ENCODE measurements at regions not wholly inside any gene's neighbourhood (a gene's known extent, or its start where the extent isn't known, plus 50 kb on each side); places are given as distances from the start of the nearest gene placed in this dataset.
"Not testable (repeated sequence)": the region's sequence is repeated elsewhere in the genome, so short reads cannot be mapped to it uniquely, and the experiment has no call there.

DNA sequence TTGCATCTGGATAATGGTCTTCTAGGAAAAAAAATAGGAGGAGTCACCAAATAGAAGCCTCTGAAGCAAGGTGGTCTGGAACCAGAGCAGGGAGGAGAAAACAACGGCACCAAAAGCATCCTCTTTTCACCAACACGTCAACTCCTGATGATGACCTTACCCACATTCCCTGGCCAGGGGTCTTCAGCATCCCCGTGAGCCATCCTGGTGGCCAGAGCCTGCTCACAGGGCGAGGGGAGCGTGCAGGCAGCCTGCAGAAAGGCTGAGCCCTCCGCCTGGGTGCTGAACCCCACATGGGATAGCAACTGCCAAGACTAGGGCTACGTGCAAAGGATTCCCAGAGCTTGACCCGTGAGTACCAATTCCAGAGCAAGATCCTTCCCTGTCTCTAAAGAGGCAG lies 191.0 kb downstream of the NDUFA10 start:
- DNase-seq (ENCODE audit: low read depth in 2 of 3, low spot score in 2 of 3): no peak

- no peak for DNase-seq (ENCODE audit: low read depth in 2 of 3, low spot score in 2 of 3)
Measured at GRCh38 chr2:239833269-239834109, 191.7 kb downstream of the NDUFA10 start.

- DNase-seq (ENCODE audit: low read depth in 2 of 3, low spot score in 2 of 3): no peak
Measured at GRCh38 chr2:239832490-239833268, 192.5 kb downstream of the NDUFA10 start.

GRCh38 chr2:239831861-239832489 lies 193.2 kb downstream of the NDUFA10 start:
- no peak for DNase-seq (ENCODE audit: low read depth in 2 of 3, low spot score in 2 of 3)

DNA sequence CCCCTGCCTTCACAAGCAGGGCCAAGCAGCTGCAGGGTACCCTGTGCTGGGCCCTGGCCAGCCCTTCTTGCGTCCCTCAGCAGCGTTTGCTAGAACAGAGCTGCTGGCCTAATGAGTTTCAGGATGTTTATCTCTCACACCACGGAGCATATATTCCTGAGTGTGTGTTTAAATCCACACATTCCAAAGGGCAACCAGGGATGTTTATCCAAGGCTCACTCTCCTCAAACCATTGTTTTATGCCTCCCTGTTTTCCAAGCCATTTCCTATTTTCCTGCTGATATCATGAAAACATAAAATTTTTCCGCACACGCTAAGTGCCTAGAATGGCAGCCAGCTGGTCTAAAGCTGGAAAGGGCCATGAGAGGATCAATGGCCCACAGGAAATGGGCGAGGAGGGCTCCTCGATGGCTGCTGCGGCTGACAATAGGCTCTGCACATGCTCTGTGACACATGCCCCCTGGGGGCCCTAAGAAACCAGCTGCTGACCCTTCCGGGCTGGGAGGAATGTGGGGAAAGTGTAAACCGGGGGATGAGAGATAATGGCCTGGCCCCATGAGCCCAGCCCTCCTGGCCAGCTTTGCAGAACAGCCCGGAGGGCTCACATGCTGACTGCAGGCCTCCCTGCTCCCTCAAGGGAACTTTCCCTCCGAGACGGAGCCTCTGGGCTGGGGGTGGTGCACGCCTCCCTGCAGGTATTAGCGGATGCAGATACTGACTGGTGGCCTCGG lies 194.0 kb downstream of the NDUFA10 start:
- no peak for DNase-seq (ENCODE audit: low read depth in 2 of 3, low spot score in 2 of 3)

DNA sequence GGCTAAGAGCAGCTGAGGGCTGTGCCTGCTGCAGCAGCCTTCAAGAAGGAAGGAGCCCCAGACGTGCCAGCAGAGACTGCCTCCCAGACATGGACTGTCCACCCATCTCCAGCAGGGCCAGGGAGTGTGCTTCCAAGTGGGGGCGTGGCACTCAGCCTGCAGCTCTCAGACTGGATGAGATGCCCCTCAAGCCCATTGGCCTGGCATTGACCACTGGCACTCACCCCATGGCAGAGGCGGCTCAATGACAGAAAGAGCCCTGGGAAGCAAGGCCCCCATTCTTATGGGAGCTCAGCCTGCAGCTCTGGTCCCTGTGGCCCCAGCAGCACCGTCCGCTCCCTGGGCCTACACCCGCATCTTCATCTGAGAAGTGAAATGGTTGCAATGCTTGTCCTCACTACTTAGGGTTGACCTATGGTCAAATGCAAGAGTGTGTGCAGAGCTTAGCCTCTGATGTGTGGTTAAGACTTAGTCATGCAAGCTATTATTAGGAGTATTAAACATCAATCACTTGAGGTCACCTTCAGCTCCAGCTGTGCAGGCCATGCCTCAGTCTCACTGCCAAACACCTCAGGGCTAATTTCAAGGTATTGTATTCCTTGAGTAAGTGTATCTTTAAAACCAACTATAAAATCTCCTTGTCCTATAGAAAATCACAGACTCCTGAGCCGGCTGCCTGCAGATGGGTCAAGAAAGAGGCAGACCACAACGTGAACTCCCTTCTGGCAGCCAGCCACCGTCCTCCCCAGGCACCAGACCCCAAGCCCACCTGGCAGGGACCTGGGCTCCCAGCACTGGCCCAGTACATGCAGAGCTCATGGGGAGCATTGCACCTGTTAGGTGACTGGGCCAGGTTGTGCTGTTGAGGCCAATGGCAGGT lies 194.8 kb downstream of the NDUFA10 start:
- DNase-seq (ENCODE audit: low read depth in 2 of 3, low spot score in 2 of 3): no peak

DNA sequence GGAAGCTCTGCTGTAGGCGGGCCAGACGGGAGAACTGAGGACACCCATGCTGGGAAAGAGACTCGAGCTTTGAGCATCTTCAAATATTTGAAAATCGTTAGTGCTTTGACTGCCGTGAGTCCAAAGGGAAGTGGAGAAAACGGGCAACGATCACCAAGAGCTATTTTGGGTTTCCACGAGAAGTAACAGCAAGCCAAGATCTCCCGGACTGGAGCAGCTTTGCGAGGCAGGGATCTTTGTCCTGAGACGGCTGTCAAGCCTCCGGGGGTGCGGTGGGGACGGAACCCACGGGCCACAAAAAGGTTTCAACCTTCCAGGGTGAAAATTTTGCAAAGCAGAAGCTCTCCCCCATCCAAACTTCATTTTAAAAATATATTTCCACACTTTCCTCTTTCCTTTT lies 195.8 kb downstream of the NDUFA10 start:
- no peak for DNase-seq (ENCODE audit: low read depth in 2 of 3, low spot score in 2 of 3)

GRCh38 chr2:239828973-239829275 lies 196.2 kb downstream of the NDUFA10 start:
- DNase-seq (ENCODE audit: low read depth in 2 of 3, low spot score in 2 of 3): not testable (repeated sequence)

GRCh38 chr2:239828192-239828972 lies 196.8 kb downstream of the NDUFA10 start:
- DNase-seq (ENCODE audit: low read depth in 2 of 3, low spot score in 2 of 3): no peak

DNA sequence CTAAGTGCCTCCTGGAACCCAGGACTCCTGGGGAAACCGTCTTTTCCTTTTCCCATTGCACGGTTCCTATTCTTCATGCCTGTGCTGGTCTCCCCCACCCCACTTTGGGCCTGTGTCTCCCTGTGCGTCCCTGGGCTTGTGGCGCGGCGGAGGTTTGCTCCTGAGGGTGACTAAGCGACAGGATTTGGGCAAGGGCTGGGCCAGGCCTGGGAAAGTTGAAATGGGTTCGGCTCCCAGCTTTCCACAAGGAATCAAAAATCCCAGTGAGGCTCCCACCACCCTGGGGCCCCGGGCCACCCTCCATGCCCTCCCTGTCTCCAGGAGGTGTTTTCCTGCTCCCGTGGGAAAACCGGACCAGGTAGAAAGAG lies 197.6 kb downstream of the NDUFA10 start:
- no peak for DNase-seq (ENCODE audit: low read depth in 2 of 3, low spot score in 2 of 3)

DNA sequence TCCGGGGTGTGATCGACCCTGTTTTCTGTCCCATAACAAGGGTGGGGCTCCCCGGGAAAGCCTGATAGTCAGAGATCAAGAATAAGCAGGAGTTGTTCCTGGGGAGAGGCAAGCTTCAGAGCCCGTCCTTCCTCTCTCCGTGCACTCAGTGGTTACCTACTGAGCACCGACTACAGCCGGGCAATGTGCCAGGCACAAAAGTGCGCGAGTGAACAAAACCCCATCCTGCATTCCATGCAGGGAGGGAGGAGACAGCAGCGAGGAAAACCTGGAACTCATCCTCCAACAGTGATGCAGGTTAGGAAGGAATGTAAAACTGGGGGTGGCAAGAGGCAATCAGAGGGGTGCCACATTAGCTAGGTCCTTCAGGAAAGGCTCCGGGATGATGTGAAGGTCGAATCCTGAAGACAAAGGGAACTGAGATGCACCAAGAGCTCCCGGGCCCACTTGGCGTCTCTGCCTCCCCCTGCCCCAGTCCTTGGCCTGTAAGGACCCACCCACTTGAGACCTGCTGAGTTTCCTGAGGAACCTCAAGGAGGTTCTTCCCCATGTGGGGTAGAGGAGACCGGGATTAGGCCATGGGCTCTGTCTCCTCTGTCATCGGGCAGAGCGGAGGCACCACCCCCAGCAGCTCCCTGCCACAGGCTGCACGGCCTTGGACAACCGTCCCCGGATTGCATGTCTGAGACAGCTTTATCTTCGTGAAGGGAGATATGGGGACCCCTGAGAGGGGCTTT lies 198.2 kb downstream of the NDUFA10 start:
- no peak for DNase-seq (ENCODE audit: low read depth in 2 of 3, low spot score in 2 of 3)

DNA sequence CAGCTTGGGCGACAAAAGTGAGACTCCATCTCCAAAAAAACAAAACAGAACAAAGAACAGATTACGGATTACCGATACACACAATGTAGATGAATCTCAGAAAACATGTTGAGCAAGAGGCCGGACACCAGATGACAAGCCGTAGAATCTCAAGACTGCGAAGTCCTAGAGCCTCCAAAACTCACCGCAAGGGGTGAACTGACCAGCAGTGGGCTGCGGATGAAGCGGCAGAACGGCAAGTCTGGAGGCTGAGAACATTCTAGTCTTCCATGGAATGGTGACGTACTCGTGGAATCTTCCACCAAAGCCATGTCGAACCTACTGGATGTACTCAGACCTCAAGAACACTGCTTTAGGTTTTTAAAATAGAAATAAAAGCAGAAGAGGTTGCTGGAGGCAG lies 198.8 kb downstream of the NDUFA10 start:
- no peak for DNase-seq (ENCODE audit: low read depth in 2 of 3, low spot score in 2 of 3)

DNA sequence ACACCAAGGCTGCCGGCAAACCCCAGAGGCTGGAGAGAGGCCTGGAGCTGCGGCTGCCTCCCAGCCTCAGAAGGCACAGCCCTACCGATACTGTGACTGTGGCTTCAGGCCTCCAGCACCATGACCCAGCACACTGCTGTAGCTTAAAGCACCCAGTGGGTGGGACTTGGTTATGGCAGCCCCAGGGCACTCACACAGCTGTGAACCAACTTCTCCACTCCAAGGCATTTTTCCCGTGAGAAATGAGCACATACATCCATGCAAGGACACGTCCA lies 199.5 kb downstream of the NDUFA10 start:
- DNase-seq (ENCODE audit: low read depth in 2 of 3, low spot score in 2 of 3): no peak

DNA sequence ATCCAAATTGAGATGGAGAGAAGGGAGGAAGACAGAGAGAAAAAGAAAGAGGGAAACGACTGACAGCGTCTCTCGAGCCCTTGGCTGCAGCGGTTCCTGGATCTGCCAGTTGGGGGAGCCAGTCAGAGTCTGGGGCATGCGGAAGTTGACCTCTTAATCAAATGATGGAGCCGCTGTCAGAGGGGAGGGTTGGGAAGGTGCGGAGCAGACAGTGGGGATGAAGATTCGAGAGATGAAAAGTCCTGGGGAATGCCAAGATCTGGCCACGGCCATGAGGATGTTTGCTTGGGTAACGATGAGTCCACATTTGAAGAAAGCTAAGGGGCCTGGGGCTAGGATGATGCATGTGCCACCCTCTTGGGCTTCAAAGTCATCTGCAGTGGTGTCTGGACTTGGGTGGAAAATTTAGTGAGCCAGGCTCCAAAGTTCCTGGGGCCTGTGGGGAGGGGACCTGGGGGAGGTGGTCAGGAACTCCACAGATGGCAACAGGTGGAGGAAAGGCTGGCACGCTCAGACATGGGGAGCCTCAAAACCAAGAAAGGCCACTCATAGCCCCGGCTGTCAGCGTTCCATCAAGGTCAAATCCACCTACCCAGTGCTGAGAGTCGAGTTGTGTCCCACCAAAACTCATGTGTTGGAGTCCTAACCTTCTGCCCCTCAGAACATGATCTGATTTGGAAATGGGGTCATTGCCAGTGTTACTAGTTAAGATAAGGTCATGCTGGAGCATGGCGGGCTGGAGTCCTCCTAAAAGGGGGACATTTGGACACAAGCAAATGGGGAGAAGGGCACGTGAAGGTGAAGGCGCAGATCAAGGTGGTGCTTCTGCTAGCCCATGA lies 200.1 kb downstream of the NDUFA10 start:
- DNase-seq (ENCODE audit: low read depth in 2 of 3, low spot score in 2 of 3): no peak

DNA sequence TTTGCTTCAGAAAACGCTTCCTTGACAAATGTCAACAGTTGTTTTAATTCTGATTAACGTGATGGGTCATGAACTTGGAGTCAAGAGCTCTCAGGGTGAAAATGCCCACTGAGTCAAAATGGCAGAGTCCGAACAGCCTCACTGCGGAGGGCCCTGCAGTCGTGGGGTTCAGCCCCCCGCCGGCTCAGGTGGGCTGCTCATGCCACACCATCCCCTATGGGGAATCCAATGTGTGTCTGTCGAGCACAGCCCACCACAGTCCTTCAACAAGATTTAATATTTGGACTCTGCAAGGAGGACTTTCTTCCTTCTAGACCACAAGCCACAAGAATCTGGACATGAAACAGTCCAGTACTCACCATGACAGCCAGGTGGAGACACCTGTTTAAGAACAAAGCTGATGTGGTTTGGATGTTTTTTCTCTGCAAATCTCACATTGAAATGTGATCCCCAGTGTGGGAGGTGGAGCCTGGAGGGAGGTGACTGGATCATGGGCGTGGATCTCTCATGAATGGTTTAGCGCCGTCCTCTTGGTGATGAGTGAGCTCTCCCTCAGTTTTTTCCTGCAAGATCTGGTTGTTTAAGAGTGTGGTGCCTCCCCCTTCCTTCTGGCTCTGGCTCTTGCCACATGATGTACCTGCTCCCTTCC lies 201.0 kb downstream of the NDUFA10 start:
- DNase-seq (ENCODE audit: low read depth in 2 of 3, low spot score in 2 of 3): no peak

DNA sequence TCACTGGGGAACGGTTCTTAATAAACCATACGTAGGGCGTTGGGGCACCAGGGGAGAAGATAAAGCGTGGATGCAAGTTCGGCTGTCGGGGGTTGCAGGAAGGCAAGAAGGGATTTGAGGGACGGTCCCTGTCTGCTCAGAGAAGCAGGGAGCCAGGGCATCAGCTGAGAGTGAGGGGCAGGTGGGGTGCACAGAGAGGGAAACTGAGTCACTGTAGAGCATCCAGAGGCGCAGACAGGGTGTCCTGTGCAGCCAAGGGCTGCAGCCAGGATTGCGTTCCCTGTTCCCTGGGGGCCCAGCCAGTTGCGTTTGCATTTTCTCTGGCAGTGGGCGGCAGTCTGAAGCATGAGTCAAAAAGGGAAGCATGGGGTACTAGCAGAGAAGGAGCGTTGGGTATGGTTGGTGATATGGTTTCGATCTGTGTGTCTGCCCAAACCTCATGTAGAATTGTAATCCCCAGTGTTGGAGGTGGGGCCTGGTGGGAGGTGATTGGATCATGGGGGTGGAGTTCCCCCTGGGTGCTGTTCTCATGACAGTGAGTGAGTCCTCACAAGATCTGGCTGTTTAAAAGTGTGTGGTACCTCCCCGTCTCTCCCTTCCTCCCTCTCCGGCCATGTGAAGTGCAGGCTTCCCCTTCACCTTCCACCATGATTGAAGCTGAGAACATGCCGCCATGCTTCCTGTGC lies 202.9 kb downstream of the NDUFA10 start:
- no peak for DNase-seq (ENCODE audit: low read depth in 2 of 3, low spot score in 2 of 3)

GRCh38 chr2:239821694-239822075 lies 203.5 kb downstream of the NDUFA10 start:
- no peak for DNase-seq (ENCODE audit: low read depth in 2 of 3, low spot score in 2 of 3)

Data from activated CD8-positive, alpha-beta memory T cell treated with anti-CD3 and anti-CD28 coated beads for 48 hours (primary cell).